HCT116 (cell line): ENCODE measurements at regions not wholly inside any gene's neighbourhood (a gene's known extent, or its start where the extent isn't known, plus 50 kb on each side); places are given as distances from the start of the nearest gene placed in this dataset.

Experiments used
- ATAC-seq: fragments of 200-7000 bp; cut with Tn5 transposase; 2 replicates; pipeline ENCODE4 v1.9.1; 2020; ENCODE audit warnings: mild to moderate bottlenecking, moderate library complexity
- BruUV-seq: library from RNA; stranded (reverse); fragments of 400-500 nt; replicated peaks from 2 replicates; lab custom pipeline; 2021; lab: Mats Ljungman, UMichigan
- CTCF ChIA-PET: fragments of 300-600 bp; sonication (Branson Sonifier 250); formaldehyde crosslinking; loops from one replicate; lab custom pipeline; 2021; ENCODE audit warnings: antibody characterized with exemption; lab: Charles Lee
- POLR2A ChIA-PET: fragments of 300-600, 350-600 bp; sonication (Branson Sonifier 250); formaldehyde crosslinking; loops from one replicate; lab custom pipeline; 2021; ENCODE audit warnings: antibody characterized with exemption; lab: Charles Lee
- RAD21 ChIA-PET, 2 experiments: fragments of 300-600 bp; sonication (Branson Sonifier 250); formaldehyde crosslinking; loops; one replicate each; lab custom pipeline; 2023; ENCODE audit warnings: low total read pairs in 2 of 2; ENCODE audit not compliant: uncharacterized antibody in 2 of 2, unreplicated experiment in 2 of 2, low non-redundant PET in 1 of 2; lab: Charles Lee
- DNase-seq: peaks from one replicate; pipeline ENCODE4 v3.0.0-alpha.2; 2010; ENCODE audit warnings: low read depth, low spot score
- H2AFZ ChIP-seq: fragments of 200-600 bp; shearing (Covaris generic), sonication (generic); 2 replicates; pipeline ENCODE4 v1.6.1; 2017; ENCODE audit warnings: low read depth, mixed run types, mixed read lengths, antibody characterized with exemption, low read length; ENCODE audit not compliant: poor library complexity, severe bottlenecking
- H3K27ac ChIP-seq: 2 replicates; pipeline ENCODE4 v1.5.1; 2012; ENCODE audit warnings: low read depth, low read length
- H3K27me3 ChIP-seq: fragments of 200-600 bp; sonication (generic); 2 replicates; pipeline ENCODE4 v1.6.1; 2016; ENCODE audit warnings: mixed run types, low read length, mixed read lengths; ENCODE audit not compliant: insufficient read depth
- H3K36me3 ChIP-seq, 2 experiments: fragments of 200-500 bp in 1 of 2; fragments of 200-600 bp in 1 of 2; sonication (Bioruptor generic) in 1 of 2; sonication (generic) in 1 of 2; 2 replicates each; pipeline versions ENCODE4 v1.5.1 to v1.6.1; 2014 to 2016; ENCODE audit warnings: low read length in 2 of 2, inconsistent platforms in 1 of 2, mixed read lengths in 1 of 2, mixed run types in 1 of 2; ENCODE audit not compliant: insufficient read depth in 2 of 2, control insufficient read depth in 1 of 2
- H3K4me1 ChIP-seq, 2 experiments: fragments of 200-600 bp in 1 of 2; sonication (generic) in 1 of 2; 2 replicates each; pipeline versions ENCODE4 v1.5.1 to v1.6.1; 2012 to 2017; ENCODE audit warnings: low read length in 2 of 2, inconsistent platforms in 1 of 2, mild to moderate bottlenecking in 1 of 2, mixed read lengths in 1 of 2, mixed run types in 1 of 2, moderate library complexity in 1 of 2; ENCODE audit not compliant: insufficient read depth in 2 of 2, control insufficient read depth in 1 of 2
- H3K4me2 ChIP-seq: fragments of 200-600 bp; sonication (generic); 2 replicates; pipeline ENCODE4 v1.6.1; 2017; ENCODE audit warnings: mixed run types, low read length, mixed read lengths
- H3K4me3 ChIP-seq, 2 experiments: fragments of 200-600 bp in 1 of 2; sonication (generic) in 1 of 2; replicated peaks in 1 of 2; 2 replicates each; pipeline ENCODE4 v1.5.1; 2011 to 2016; ENCODE audit warnings: low read length in 2 of 2, control low read depth in 1 of 2, low read depth in 1 of 2, mild to moderate bottlenecking in 1 of 2, mixed read lengths in 1 of 2, mixed run types in 1 of 2
- H3K79me2 ChIP-seq: fragments of 200-600 bp; sonication (generic); 2 replicates; pipeline ENCODE4 v1.6.1; 2017; ENCODE audit warnings: mild to moderate bottlenecking, mixed run types, low read length, moderate library complexity, mixed read lengths; ENCODE audit not compliant: insufficient read depth
- H3K9ac ChIP-seq: fragments of 200-600 bp; sonication (generic); 2 replicates; pipeline ENCODE4 v1.6.1; 2016; ENCODE audit warnings: low read length, mixed read lengths
- H3K9me2 ChIP-seq: fragments of 200-600 bp; sonication (generic), shearing (Covaris generic); 2 replicates; pipeline ENCODE4 v1.6.1; 2017; ENCODE audit warnings: mixed run types, mild to moderate bottlenecking, moderate library complexity; ENCODE audit not compliant: insufficient read depth
- H3K9me3 ChIP-seq, 2 experiments: fragments of 200-500 bp in 1 of 2; fragments of 200-600 bp in 1 of 2; sonication (Bioruptor generic) in 1 of 2; sonication (generic) in 1 of 2; 2 replicates each; pipeline ENCODE4 v1.6.1; 2014 to 2017; ENCODE audit warnings: low read length in 2 of 2, mixed read lengths in 2 of 2, inconsistent platforms in 1 of 2, low read depth in 1 of 2, mild to moderate bottlenecking in 1 of 2, mixed run types in 1 of 2, moderate library complexity in 1 of 2; ENCODE audit not compliant: control insufficient read depth in 1 of 2, insufficient read depth in 1 of 2
- H4K20me1 ChIP-seq: fragments of 200-600 bp; sonication (generic), shearing (Covaris generic); 2 replicates; pipeline ENCODE4 v1.6.1; 2017; ENCODE audit warnings: mixed run types, mild to moderate bottlenecking, moderate library complexity; ENCODE audit not compliant: insufficient read depth
- ATF3 ChIP-seq: IDR thresholded peaks from 2 replicates; pipeline ENCODE4 v1.6.1; 2012
- EGR1 ChIP-seq: IDR thresholded peaks from 2 replicates; pipeline ENCODE4 v1.6.1; 2012; ENCODE audit warnings: low read depth
- EZH2 ChIP-seq: fragments of 200-600 bp; sonication (generic); IDR thresholded peaks from 2 replicates; pipeline ENCODE4 v1.6.1; 2017; ENCODE audit warnings: antibody characterized with exemption, mixed run types
- EZH2phosphoT487 ChIP-seq: fragments of 200-600 bp; IDR thresholded peaks from 2 replicates; pipeline ENCODE4 v1.6.1; 2018; ENCODE audit warnings: antibody characterized with exemption, borderline replicate concordance
- FOSL1 ChIP-seq: IDR thresholded peaks from 2 replicates; pipeline ENCODE4 v1.6.1; 2012; ENCODE audit warnings: low read depth
- POLR2A ChIP-seq: IDR thresholded peaks from 2 replicates; pipeline ENCODE4 v1.7.0; 2011; ENCODE audit warnings: borderline replicate concordance; ENCODE audit not compliant: insufficient read depth, insufficient read length; ENCODE audit errors: extremely low read depth
- POLR2AphosphoS5 ChIP-seq: IDR thresholded peaks from 2 replicates; pipeline ENCODE4 v1.6.1; 2011; ENCODE audit warnings: mild to moderate bottlenecking, low read depth, low read length, moderate library complexity
- REST ChIP-seq: IDR thresholded peaks from 2 replicates; pipeline ENCODE4 v1.6.1; 2012; ENCODE audit warnings: low read depth
- SIN3A ChIP-seq: IDR thresholded peaks from 2 replicates; pipeline ENCODE4 v1.6.1; 2012; ENCODE audit warnings: low read depth
- YY1 ChIP-seq: IDR thresholded peaks from 2 replicates; pipeline ENCODE4 v1.6.1; 2011; ENCODE audit warnings: low read length, low read depth, moderate library complexity, mild to moderate bottlenecking; ENCODE audit not compliant: insufficient replicate concordance; ENCODE audit errors: extremely low read depth
- intact Hi-C: fragments of 100-400 bp; cut with micrococcal nuclease; formaldehyde crosslinking; loops from 2 replicates; pipeline ENCODE4 v1.10.0; 2022
- TF ChIP-seq, protein P1 (sequence below): IDR thresholded peaks from 2 replicates; pipeline ENCODE4 v1.6.1; 2011; ENCODE audit warnings: mild to moderate bottlenecking, low read length, moderate library complexity; ENCODE audit not compliant: insufficient replicate concordance; ENCODE audit errors: extremely low read depth

DNA sequence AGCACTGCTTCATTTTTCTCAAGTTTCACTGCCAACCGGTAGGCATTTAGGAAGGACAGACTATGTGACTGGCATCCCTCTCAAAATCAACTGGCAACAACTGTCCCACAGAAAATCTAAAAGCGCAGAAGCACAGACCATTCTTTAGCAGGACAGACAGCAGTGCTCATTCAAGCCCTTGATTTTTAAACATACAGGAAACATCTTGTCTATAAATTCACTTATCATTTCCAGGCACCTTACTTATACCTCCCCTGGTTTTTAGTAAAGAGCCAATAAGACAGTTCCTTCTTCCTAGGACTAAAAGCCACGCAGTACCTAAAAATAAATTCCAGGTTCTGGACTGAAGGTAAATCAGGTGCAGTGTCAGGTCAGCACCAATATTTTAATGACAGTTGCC, 343.2 kb upstream of the WWC1 start:
- Histone ChIP-seq H3K27ac (no peak overlapping the region), H3K9me3 (no peaks in the 10 kb centered on the region), H3K27me3 (peaks cover 66% of the 10 kb centered on the region), H3K4me1 (no peaks in the 10 kb centered on the region), H3K4me3 (no peak overlapping the region), H3K9ac (no peak overlapping the region), H4K20me1 (no peaks in the 10 kb centered on the region), H3K9me2 (no peaks in the 10 kb centered on the region), H3K36me3 (no peaks in the 10 kb centered on the region), H3K79me2 (no peaks in the 10 kb centered on the region), H3K4me2 (no peak overlapping the region), H2AFZ (no peak overlapping the region)
- CTCF ChIA-PET = no interaction called here
- intact Hi-C loops = no loop called here
- DNase-seq (no peak), ATAC-seq (no peak)
- POLR2A ChIA-PET = no interaction called here
- no peak for TF ChIP-seq ATF3
- RAD21 ChIA-PET = no interaction called here
- BruUV-seq = no TSS peak

- Histone ChIP-seq H3K27me3 (peaks cover 61% of the 10 kb centered on the region), H3K9ac (no peak overlapping the region), H3K9me2 (no peaks in the 10 kb centered on the region), H3K4me2 (no peak overlapping the region), H4K20me1 (no peaks in the 10 kb centered on the region), H3K27ac (no peak overlapping the region), H3K4me1 (no peaks in the 10 kb centered on the region), H3K4me3 (no peak overlapping the region), H3K9me3 (no peaks in the 10 kb centered on the region), H2AFZ (no peak overlapping the region), H3K36me3 (no peaks in the 10 kb centered on the region), H3K79me2 (no peaks in the 10 kb centered on the region)
- no TSS peak for BruUV-seq
- ATAC-seq = no peak
- DNase-seq = no peak
- ChIA-PET CTCF (no interaction called here), POLR2A (no interaction called here), RAD21 (no interaction called here)
- intact Hi-C loops = no loop called here
- TF ChIP-seq YY1 (no peak), POLR2A (no peak), REST (no peak), POLR2AphosphoS5 (no peak), EGR1 (no peak), FOSL1 (no peak), SIN3A (no peak), EZH2 (no peak), EZH2phosphoT487 (no peak)
- TF ChIP-seq, protein P1, sequence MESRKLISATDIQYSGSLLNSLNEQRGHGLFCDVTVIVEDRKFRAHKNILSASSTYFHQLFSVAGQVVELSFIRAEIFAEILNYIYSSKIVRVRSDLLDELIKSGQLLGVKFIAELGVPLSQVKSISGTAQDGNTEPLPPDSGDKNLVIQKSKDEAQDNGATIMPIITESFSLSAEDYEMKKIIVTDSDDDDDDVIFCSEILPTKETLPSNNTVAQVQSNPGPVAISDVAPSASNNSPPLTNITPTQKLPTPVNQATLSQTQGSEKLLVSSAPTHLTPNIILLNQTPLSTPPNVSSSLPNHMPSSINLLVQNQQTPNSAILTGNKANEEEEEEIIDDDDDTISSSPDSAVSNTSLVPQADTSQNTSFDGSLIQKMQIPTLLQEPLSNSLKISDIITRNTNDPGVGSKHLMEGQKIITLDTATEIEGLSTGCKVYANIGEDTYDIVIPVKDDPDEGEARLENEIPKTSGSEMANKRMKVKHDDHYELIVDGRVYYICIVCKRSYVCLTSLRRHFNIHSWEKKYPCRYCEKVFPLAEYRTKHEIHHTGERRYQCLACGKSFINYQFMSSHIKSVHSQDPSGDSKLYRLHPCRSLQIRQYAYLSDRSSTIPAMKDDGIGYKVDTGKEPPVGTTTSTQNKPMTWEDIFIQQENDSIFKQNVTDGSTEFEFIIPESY = no peak
Measured at GRCh38 chr5:167949435-167949834, 342.0 kb upstream of the WWC1 start.
